Mesendoderm (in vitro differentiated cells): ENCODE measurements at regions not wholly inside any gene's neighbourhood (a gene's known extent, or its start where the extent isn't known, plus 50 kb on each side); places are given as distances from the start of the nearest gene placed in this dataset.

ENCODE experiments used
- DNase-seq: peaks from one replicate; pipeline ENCODE4 v3.0.0; 2013
- H2AK5ac ChIP-seq: 2 replicates; pipeline ENCODE4 v1.6.1; 2013; ENCODE audit warnings: low read length, inconsistent platforms
- H2BK120ac ChIP-seq: 2 replicates; pipeline ENCODE4 v1.6.1; 2013; ENCODE audit warnings: low read depth, mild to moderate bottlenecking, low read length, moderate library complexity, mixed read lengths
- H2BK15ac ChIP-seq: replicated peaks from 2 replicates; pipeline ENCODE4 v1.6.1; 2013; ENCODE audit warnings: low read depth, mild to moderate bottlenecking, moderate library complexity
- H2BK5ac ChIP-seq: 2 replicates; pipeline ENCODE4 v1.6.1; 2013; ENCODE audit warnings: low read length, inconsistent platforms
- H3K18ac ChIP-seq: 2 replicates; pipeline ENCODE4 v1.6.1; 2013; ENCODE audit warnings: mild to moderate bottlenecking, low read length, mixed read lengths
- H3K23ac ChIP-seq: one replicate; pipeline ENCODE4 v1.6.1; 2013; ENCODE audit warnings: low read length
- H3K27ac ChIP-seq: 2 replicates; pipeline ENCODE4 v1.5.1; 2013; ENCODE audit warnings: low read depth, mild to moderate bottlenecking, inconsistent platforms, low read length, moderate library complexity
- H3K27me3 ChIP-seq: 2 replicates; pipeline ENCODE4 v1.6.1; 2013; ENCODE audit warnings: low read length, control low read depth, mild to moderate bottlenecking, inconsistent platforms; ENCODE audit not compliant: insufficient read depth, poor library complexity
- H3K36me3 ChIP-seq: 2 replicates; pipeline ENCODE4 v1.6.1; 2013; ENCODE audit warnings: low read length, inconsistent platforms; ENCODE audit not compliant: control insufficient read depth, insufficient read depth
- H3K4ac ChIP-seq: one replicate; pipeline ENCODE4 v1.6.1; 2013; ENCODE audit warnings: low read depth, mild to moderate bottlenecking, low read length, moderate library complexity
- H3K4me1 ChIP-seq: 2 replicates; pipeline ENCODE4 v1.6.1; 2013; ENCODE audit warnings: low read depth, low read length, inconsistent platforms; ENCODE audit not compliant: control insufficient read depth
- H3K4me2 ChIP-seq: 2 replicates; pipeline ENCODE4 v1.6.1; 2013; ENCODE audit warnings: low read length
- H3K4me3 ChIP-seq: 2 replicates; pipeline ENCODE4 v1.5.1; 2013; ENCODE audit warnings: mild to moderate bottlenecking, low read length
- H3K56ac ChIP-seq: one replicate; pipeline ENCODE4 v1.6.1; 2013; ENCODE audit warnings: low read length
- H3K79me1 ChIP-seq: 2 replicates; pipeline ENCODE4 v1.6.1; 2013; ENCODE audit warnings: low read length, inconsistent platforms
- H3K79me2 ChIP-seq: 2 replicates; pipeline ENCODE4 v1.6.1; 2013; ENCODE audit warnings: mild to moderate bottlenecking, low read length; ENCODE audit not compliant: control insufficient read depth, insufficient read depth
- H3K9ac ChIP-seq: 2 replicates; pipeline ENCODE4 v1.6.1; 2013; ENCODE audit warnings: low read length, inconsistent platforms
- H4K5ac ChIP-seq: one replicate; pipeline ENCODE4 v1.6.1; 2013; ENCODE audit warnings: low read length
- H4K8ac ChIP-seq: one replicate; pipeline ENCODE4 v1.6.1; 2013; ENCODE audit warnings: low read depth, mild to moderate bottlenecking, control low read depth, low read length, moderate library complexity
- WGBS: extraction: QIAGEN DNeasy Blood & Tissue Kit; methylation state at CpG from one replicate; pipeline ENCODE4 v1.1.7; 2013; ENCODE audit warnings: low lambda C conversion rate, missing lambda C conversion rate; ENCODE audit not compliant: insufficient coverage; ENCODE audit errors: extremely low coverage; 5-methylcytosine and 5-hydroxymethylcytosine counted together

GRCh38 chr9:73219985-73220626 lies 68.4 kb downstream of the ANXA1 start:
- Histone ChIP-seq H3K27me3 (no peaks in the 10 kb centered on the region), H2BK5ac (no peak overlapping the region), H3K4me1 (no peaks in the 10 kb centered on the region), H2BK15ac (no peak overlapping the region), H3K9ac (no peak overlapping the region), H4K5ac (no peak overlapping the region), H3K4ac (no peak overlapping the region), H3K36me3 (no peaks in the 10 kb centered on the region), H3K27ac (no peak overlapping the region), H3K56ac (no peak overlapping the region), H4K8ac (no peak overlapping the region), H2BK120ac (no peak overlapping the region), H3K4me2 (no peak overlapping the region), H3K23ac (no peak overlapping the region), H3K79me2 (no peaks in the 10 kb centered on the region), H2AK5ac (no peak overlapping the region), H3K18ac (no peak overlapping the region), H3K79me1 (no peaks in the 10 kb centered on the region), H3K4me3 (no peak overlapping the region)
- WGBS = no CpG with 5 or more reads among the region's 1 CpG
- no peak for DNase-seq

GRCh38 chr9:73223594-73223993 lies 71.9 kb downstream of the ANXA1 start:
- no peak overlapping the region for H2BK120ac ChIP-seq
- no CpG with 5 or more reads among the region's 2 CpGs for WGBS
- no peak overlapping the region for H3K9ac ChIP-seq
- no peaks in the 10 kb centered on the region for H3K4me1 ChIP-seq
- no peak overlapping the region for H3K27ac ChIP-seq
- H3K79me2 ChIP-seq = no peaks in the 10 kb centered on the region
- no peaks in the 10 kb centered on the region for H3K36me3 ChIP-seq
- no peak overlapping the region for H3K18ac ChIP-seq
- no peak overlapping the region for H2BK15ac ChIP-seq
- H3K27me3 ChIP-seq = no peaks in the 10 kb centered on the region
- DNase-seq = no peak
- H2BK5ac ChIP-seq = no peak overlapping the region
- H3K79me1 ChIP-seq = no peaks in the 10 kb centered on the region
- no peak overlapping the region for H3K4ac ChIP-seq
- no peak overlapping the region for H3K23ac ChIP-seq
- H3K4me3 ChIP-seq = no peak overlapping the region
- no peak overlapping the region for H3K4me2 ChIP-seq
- no peak overlapping the region for H4K5ac ChIP-seq
- no peak overlapping the region for H3K56ac ChIP-seq
- H2AK5ac ChIP-seq = no peak overlapping the region
- H4K8ac ChIP-seq = no peak overlapping the region

GRCh38 chr9:73229543-73229942 lies 77.9 kb downstream of the ANXA1 start:
- DNase-seq = no peak
- no peak overlapping the region for H3K56ac ChIP-seq
- no peak overlapping the region for H4K8ac ChIP-seq
- H3K4ac ChIP-seq = no peak overlapping the region
- no peak overlapping the region for H3K4me3 ChIP-seq
- H3K9ac ChIP-seq = no peak overlapping the region
- H3K27ac ChIP-seq = no peak overlapping the region
- no peak overlapping the region for H2BK5ac ChIP-seq
- no peak overlapping the region for H2BK120ac ChIP-seq
- no CpG with 5 or more reads among the region's 2 CpGs for WGBS
- no peak overlapping the region for H3K18ac ChIP-seq
- no peaks in the 10 kb centered on the region for H3K4me1 ChIP-seq
- H3K79me1 ChIP-seq = no peaks in the 10 kb centered on the region
- H2AK5ac ChIP-seq = no peak overlapping the region
- no peak overlapping the region for H3K4me2 ChIP-seq
- no peaks in the 10 kb centered on the region for H3K36me3 ChIP-seq
- no peaks in the 10 kb centered on the region for H3K79me2 ChIP-seq
- no peaks in the 10 kb centered on the region for H3K27me3 ChIP-seq
- H3K23ac ChIP-seq = no peak overlapping the region
- no peak overlapping the region for H4K5ac ChIP-seq
- H2BK15ac ChIP-seq = no peak overlapping the region

GRCh38 chr9:73230251-73230650 lies 78.6 kb downstream of the ANXA1 start:
- no peak overlapping the region for H4K8ac ChIP-seq
- no peaks in the 10 kb centered on the region for H3K79me2 ChIP-seq
- no peaks in the 10 kb centered on the region for H3K4me1 ChIP-seq
- no peak overlapping the region for H3K4ac ChIP-seq
- no peak overlapping the region for H3K56ac ChIP-seq
- no peak overlapping the region for H2BK15ac ChIP-seq
- no peak overlapping the region for H3K4me3 ChIP-seq
- H3K79me1 ChIP-seq = no peaks in the 10 kb centered on the region
- H2AK5ac ChIP-seq = no peak overlapping the region
- no peaks in the 10 kb centered on the region for H3K36me3 ChIP-seq
- H2BK5ac ChIP-seq = no peak overlapping the region
- H2BK120ac ChIP-seq = no peak overlapping the region
- no peak overlapping the region for H3K23ac ChIP-seq
- no peak overlapping the region for H3K18ac ChIP-seq
- no peak overlapping the region for H4K5ac ChIP-seq
- no peak overlapping the region for H3K4me2 ChIP-seq
- H3K27ac ChIP-seq = no peak overlapping the region
- no peaks in the 10 kb centered on the region for H3K27me3 ChIP-seq
- WGBS = no CpG with 5 or more reads among the region's 2 CpGs
- H3K9ac ChIP-seq = no peak overlapping the region
- DNase-seq = no peak

GRCh38 chr9:73231203-73231602 lies 79.5 kb downstream of the ANXA1 start:
- H3K9ac ChIP-seq = no peak overlapping the region
- no peak for DNase-seq
- H3K27me3 ChIP-seq = no peaks in the 10 kb centered on the region
- H2AK5ac ChIP-seq = no peak overlapping the region
- H3K56ac ChIP-seq = no peak overlapping the region
- H3K4me3 ChIP-seq = no peak overlapping the region
- no peak overlapping the region for H3K23ac ChIP-seq
- H4K5ac ChIP-seq = no peak overlapping the region
- no peaks in the 10 kb centered on the region for H3K4me1 ChIP-seq
- no peaks in the 10 kb centered on the region for H3K79me1 ChIP-seq
- no peak overlapping the region for H3K4ac ChIP-seq
- no peak overlapping the region for H3K4me2 ChIP-seq
- no peak overlapping the region for H2BK5ac ChIP-seq
- no peak overlapping the region for H4K8ac ChIP-seq
- H3K18ac ChIP-seq = no peak overlapping the region
- no peak overlapping the region for H2BK15ac ChIP-seq
- no peaks in the 10 kb centered on the region for H3K79me2 ChIP-seq
- no peaks in the 10 kb centered on the region for H3K36me3 ChIP-seq
- H3K27ac ChIP-seq = no peak overlapping the region
- no peak overlapping the region for H2BK120ac ChIP-seq

GRCh38 chr9:73233359-73234007 lies 81.8 kb downstream of the ANXA1 start:
- H3K36me3 ChIP-seq = no peaks in the 10 kb centered on the region
- no peak overlapping the region for H4K8ac ChIP-seq
- H3K4me3 ChIP-seq = no peak overlapping the region
- H3K4me2 ChIP-seq = no peak overlapping the region
- no peak overlapping the region for H2BK15ac ChIP-seq
- no peak overlapping the region for H3K23ac ChIP-seq
- H2AK5ac ChIP-seq = no peak overlapping the region
- no peaks in the 10 kb centered on the region for H3K79me2 ChIP-seq
- no peak overlapping the region for H3K27ac ChIP-seq
- no peak overlapping the region for H2BK5ac ChIP-seq
- H4K5ac ChIP-seq = no peak overlapping the region
- no peak overlapping the region for H3K18ac ChIP-seq
- no peaks in the 10 kb centered on the region for H3K4me1 ChIP-seq
- no peak for DNase-seq
- WGBS = no CpG with 5 or more reads among the region's 6 CpGs
- no peaks in the 10 kb centered on the region for H3K27me3 ChIP-seq
- no peaks in the 10 kb centered on the region for H3K79me1 ChIP-seq
- no peak overlapping the region for H3K4ac ChIP-seq
- H3K9ac ChIP-seq = no peak overlapping the region
- H3K56ac ChIP-seq = no peak overlapping the region
- no peak overlapping the region for H2BK120ac ChIP-seq
